ENCODE measurements at regions not wholly inside any gene's neighbourhood (a gene's known extent, or its start where the extent isn't known, plus 50 kb on each side); places are given as distances from the start of the nearest gene placed in this dataset.
A peak's percentile ranks its signal among the peaks of the same experiment; 100 is the strongest.
"Not testable (repeated sequence)": the region's sequence is repeated elsewhere in the genome, so short reads cannot be mapped to it uniquely, and the experiment has no call there.

GRCh38 chr16:88321635-88322499 is 60.9 kb upstream of the ZNF469 start:
- DNase-seq (ENCODE audit: low spot score), result no peak

- DNase-seq (ENCODE audit: low spot score), result no peak
Observed at GRCh38 chr16:88322500-88322970, 60.2 kb upstream of the ZNF469 start.

GRCh38 chr16:88323041-88323440 is 59.7 kb upstream of the ZNF469 start:
- no peak for DNase-seq (ENCODE audit: low spot score)

- no peak for DNase-seq (ENCODE audit: low spot score)
Observed at GRCh38 chr16:88323546-88324330, 59.0 kb upstream of the ZNF469 start.

- no peak for DNase-seq (ENCODE audit: low spot score)
Observed at GRCh38 chr16:88325087-88325750, 57.5 kb upstream of the ZNF469 start.

- no peak for DNase-seq (ENCODE audit: low spot score)
Observed at GRCh38 chr16:88325976-88326375, 56.8 kb upstream of the ZNF469 start.

GRCh38 chr16:88326611-88327485 is 55.9 kb upstream of the ZNF469 start:
- no peak for DNase-seq (ENCODE audit: low spot score)

GRCh38 chr16:88327561-88328312 is 55.0 kb upstream of the ZNF469 start:
- DNase-seq (ENCODE audit: low spot score), result no peak

- DNase-seq (ENCODE audit: low spot score), result no peak
Observed at GRCh38 chr16:88328313-88328980, 54.3 kb upstream of the ZNF469 start.

GRCh38 chr16:88329726-88330700 is 52.7 kb upstream of the ZNF469 start:
- DNase-seq (ENCODE audit: low spot score), result no peak

- DNase-seq (ENCODE audit: low spot score), result no peak
Observed at GRCh38 chr16:88330971-88331890, 51.5 kb upstream of the ZNF469 start.

- peak; percentile 88 for DNase-seq (ENCODE audit: low spot score)
Observed at GRCh38 chr16:88331989-88332920, 50.5 kb upstream of the ZNF469 start.

- not testable (repeated sequence) for DNase-seq (ENCODE audit: low spot score)
Observed at GRCh38 chr16:88332921-88333825, 49.6 kb upstream of the ZNF469 start.
